Islet precursor cell (in vitro differentiated cells): ENCODE measurements at regions not wholly inside any gene's neighbourhood (a gene's known extent, or its start where the extent isn't known, plus 50 kb on each side); places are given as distances from the start of the nearest gene placed in this dataset.
"Not testable (repeated sequence)": the region's sequence is repeated elsewhere in the genome, so short reads cannot be mapped to it uniquely, and the experiment has no call there.

Source experiments
- DNase-seq: peaks from one replicate; pipeline ENCODE4 v3.0.0-alpha.2; 2018

GRCh38 chr3:10628891-10629670 lies 123.7 kb upstream of the ATP2B2 start:
- DNase-seq: no peak

GRCh38 chr3:10629671-10630040 lies 124.3 kb upstream of the ATP2B2 start:
- no peak for DNase-seq

GRCh38 chr3:10631224-10631623 lies 125.8 kb upstream of the ATP2B2 start:
- no peak for DNase-seq

- DNase-seq: no peak
Observed at GRCh38 chr3:10632125-10632524, 126.7 kb upstream of the ATP2B2 start.

GRCh38 chr3:10632741-10633140 lies 127.4 kb upstream of the ATP2B2 start:
- no peak for DNase-seq

- no peak for DNase-seq
Observed at GRCh38 chr3:10635446-10636076, 130.2 kb upstream of the ATP2B2 start.

GRCh38 chr3:10637342-10637741 lies 132.0 kb upstream of the ATP2B2 start:
- DNase-seq: no peak

GRCh38 chr3:10638466-10638865 lies 133.1 kb upstream of the ATP2B2 start:
- no peak for DNase-seq

- no peak for DNase-seq
Observed at GRCh38 chr3:10641760-10642159, 136.4 kb upstream of the ATP2B2 start.

- no peak for DNase-seq
Observed at GRCh38 chr3:10644189-10644588, 138.8 kb upstream of the ATP2B2 start.

GRCh38 chr3:10645800-10646199 lies 140.4 kb upstream of the ATP2B2 start:
- no peak for DNase-seq

GRCh38 chr3:10646531-10647335 lies 141.3 kb upstream of the ATP2B2 start:
- no peak for DNase-seq

- DNase-seq: no peak
Observed at GRCh38 chr3:10647376-10647775, 142.0 kb upstream of the ATP2B2 start.

- DNase-seq: no peak
Observed at GRCh38 chr3:10648181-10648580, 142.8 kb upstream of the ATP2B2 start.

GRCh38 chr3:10649463-10649862 lies 144.1 kb upstream of the ATP2B2 start:
- not testable (repeated sequence) for DNase-seq

GRCh38 chr3:10651506-10651905 lies 146.1 kb upstream of the ATP2B2 start:
- no peak for DNase-seq

GRCh38 chr3:10653241-10653640 lies 147.9 kb upstream of the ATP2B2 start:
- DNase-seq: no peak

- no peak for DNase-seq
Observed at GRCh38 chr3:10653866-10654611, 148.7 kb upstream of the ATP2B2 start.

- DNase-seq: no peak
Observed at GRCh38 chr3:10655105-10655504, 149.7 kb upstream of the ATP2B2 start.

- not testable (repeated sequence) for DNase-seq
Observed at GRCh38 chr3:10657339-10657738, 152.0 kb upstream of the ATP2B2 start.

- DNase-seq: no peak
Observed at GRCh38 chr3:10665592-10665991, 150.4 kb upstream of the SLC6A11 start.

- DNase-seq: no peak
Observed at GRCh38 chr3:10666621-10667020, 149.4 kb upstream of the SLC6A11 start.

GRCh38 chr3:10667269-10667668 lies 148.8 kb upstream of the SLC6A11 start:
- no peak for DNase-seq
